GM18517 (cell line): ENCODE measurements at regions not wholly inside any gene's neighbourhood (a gene's known extent, or its start where the extent isn't known, plus 50 kb on each side); places are given as distances from the start of the nearest gene placed in this dataset.
"Not testable (repeated sequence)": the region's sequence is repeated elsewhere in the genome, so short reads cannot be mapped to it uniquely, and the experiment has no call there.

Source experiments
- ATAC-seq: cut with Tn5 transposase; IDR thresholded peaks from one replicate; pipeline ENCODE4 v1.9.1; 2021; ENCODE audit warnings: mild to moderate bottlenecking, moderate library complexity; ENCODE audit not compliant: unreplicated experiment

- no peak for ATAC-seq
These were observed 145.1 kb upstream of the NYAP2 start for GRCh38 chr2:225254363-225254762.

GRCh38 chr2:225244933-225245332, 154.6 kb upstream of the NYAP2 start:
- ATAC-seq = no peak

GRCh38 chr2:225236769-225237323, 162.7 kb upstream of the NYAP2 start:
- ATAC-seq = no peak

- ATAC-seq = no peak
These were observed 166.3 kb upstream of the NYAP2 start for GRCh38 chr2:225233234-225233633.

- ATAC-seq = no peak
These were observed 167.6 kb upstream of the NYAP2 start for GRCh38 chr2:225231900-225232299.

GRCh38 chr2:225229346-225229745, 170.2 kb upstream of the NYAP2 start:
- ATAC-seq = not testable (repeated sequence)

GRCh38 chr2:225226441-225226840, 173.1 kb upstream of the NYAP2 start:
- ATAC-seq = no peak

GRCh38 chr2:225223301-225223700, 176.2 kb upstream of the NYAP2 start:
- no peak for ATAC-seq

GRCh38 chr2:225207471-225207870, 165.2 kb upstream of the DOCK10 start:
- ATAC-seq = no peak

- no peak for ATAC-seq
These were observed 164.8 kb upstream of the DOCK10 start for GRCh38 chr2:225207043-225207442.

GRCh38 chr2:225196579-225196978, 154.3 kb upstream of the DOCK10 start:
- ATAC-seq = no peak

- no peak for ATAC-seq
These were observed 150.6 kb upstream of the DOCK10 start for GRCh38 chr2:225192869-225193268.

GRCh38 chr2:225190987-225191386, 148.7 kb upstream of the DOCK10 start:
- no peak for ATAC-seq

- ATAC-seq = no peak
These were observed 142.7 kb upstream of the DOCK10 start for GRCh38 chr2:225184948-225185347.

- no peak for ATAC-seq
These were observed 139.9 kb upstream of the DOCK10 start for GRCh38 chr2:225182126-225182525.

- ATAC-seq = no peak
These were observed 134.8 kb upstream of the DOCK10 start for GRCh38 chr2:225177098-225177497.

GRCh38 chr2:225173909-225174308, 131.6 kb upstream of the DOCK10 start:
- ATAC-seq = no peak

GRCh38 chr2:225171350-225171749, 129.1 kb upstream of the DOCK10 start:
- no peak for ATAC-seq

- no peak for ATAC-seq
These were observed 127.9 kb upstream of the DOCK10 start for GRCh38 chr2:225170162-225170561.

- no peak for ATAC-seq
These were observed 127.1 kb upstream of the DOCK10 start for GRCh38 chr2:225169396-225169795.

GRCh38 chr2:225165052-225165451, 122.8 kb upstream of the DOCK10 start:
- ATAC-seq = no peak

GRCh38 chr2:225164401-225165050, 122.3 kb upstream of the DOCK10 start:
- no peak for ATAC-seq

GRCh38 chr2:225158360-225158759, 116.1 kb upstream of the DOCK10 start:
- no peak for ATAC-seq
